Keratinocyte (primary cell): ENCODE measurements at regions not wholly inside any gene's neighbourhood (a gene's known extent, or its start where the extent isn't known, plus 50 kb on each side); places are given as distances from the start of the nearest gene placed in this dataset.

Experiments
- DNase-seq: peaks from one replicate; pipeline ENCODE4 v3.0.0-alpha.2; 2011; ENCODE audit warnings: low read depth, missing footprints, low spot score
- FAIRE-seq: peaks from 2 replicates; lab custom pipeline; 2011; peaks lifted over from hg19 to GRCh38; lab: Jason Lieb, UNC
- H2AFZ ChIP-seq: 2 replicates; pipeline ENCODE4 v1.6.0; 2012; ENCODE audit warnings: low read length, control low read depth, inconsistent platforms; ENCODE audit not compliant: control insufficient read depth
- H3K27ac ChIP-seq: 2 replicates; pipeline ENCODE4 v1.5.1; 2011; ENCODE audit warnings: low read length; ENCODE audit not compliant: control insufficient read depth, insufficient read depth
- H3K27me3 ChIP-seq: 3 replicates; pipeline ENCODE4 v1.6.0; 2011; ENCODE audit warnings: low read length; ENCODE audit not compliant: control insufficient read depth, insufficient read depth; ENCODE audit errors: extremely low read depth
- H3K36me3 ChIP-seq, 2 experiments: 2 replicates in 1 of 2; 3 replicates in 1 of 2; pipeline ENCODE4 v1.5.1; 2011; ENCODE audit warnings: low read length in 2 of 2, mild to moderate bottlenecking in 1 of 2; ENCODE audit not compliant: control insufficient read depth in 2 of 2, insufficient read depth in 2 of 2; ENCODE audit errors: extremely low read depth in 1 of 2
- H3K4me1 ChIP-seq: 3 replicates; pipeline ENCODE4 v1.5.1; 2011; ENCODE audit warnings: low read length; ENCODE audit not compliant: control insufficient read depth, insufficient read depth; ENCODE audit errors: extremely low read depth
- H3K4me2 ChIP-seq: 3 replicates; pipeline ENCODE4 v1.6.0; 2011; ENCODE audit warnings: low read depth, low read length; ENCODE audit not compliant: control insufficient read depth, insufficient read depth; ENCODE audit errors: extremely low read depth
- H3K4me3 ChIP-seq, 3 experiments: fragments of 200-600 bp in 1 of 3; sonication (generic) in 1 of 3; 2 replicates in 2 of 3; 3 replicates in 1 of 3; pipeline ENCODE4 v1.5.1; 2011 to 2016; ENCODE audit warnings: low read length in 3 of 3, mild to moderate bottlenecking in 3 of 3, control low read depth in 2 of 3, inconsistent platforms in 1 of 3, low read depth in 1 of 3, mixed read lengths in 1 of 3, mixed run types in 1 of 3, moderate library complexity in 1 of 3; ENCODE audit not compliant: control insufficient read depth in 2 of 3, insufficient read depth in 2 of 3; ENCODE audit errors: extremely low read depth in 1 of 3
- H3K79me2 ChIP-seq: 2 replicates; pipeline ENCODE4 v1.6.0; 2012; ENCODE audit warnings: low read length; ENCODE audit not compliant: control insufficient read depth, insufficient read depth
- H3K9ac ChIP-seq: 3 replicates; pipeline ENCODE4 v1.6.0; 2011; ENCODE audit warnings: low read length; ENCODE audit not compliant: control insufficient read depth, insufficient read depth; ENCODE audit errors: extremely low read depth
- H3K9me1 ChIP-seq: 3 replicates; pipeline ENCODE4 v1.6.0; 2011; ENCODE audit warnings: low read length; ENCODE audit not compliant: control insufficient read depth, insufficient read depth; ENCODE audit errors: extremely low read depth
- H3K9me3 ChIP-seq: 2 replicates; pipeline ENCODE4 v1.5.1; 2012; ENCODE audit warnings: low read depth, low read length; ENCODE audit not compliant: control insufficient read depth
- H4K20me1 ChIP-seq: 3 replicates; pipeline ENCODE4 v1.6.0; 2011; ENCODE audit warnings: low read length; ENCODE audit not compliant: control insufficient read depth, insufficient read depth; ENCODE audit errors: extremely low read depth
- EZH2 ChIP-seq: IDR thresholded peaks from one replicate; pipeline ENCODE4 v1.6.1; 2012; ENCODE audit warnings: inconsistent platforms, mild to moderate bottlenecking, low read length, moderate library complexity
- dilution Hi-C: fragments of 300-500 bp; cut with MboI; formaldehyde crosslinking; loops from one replicate; pipeline ENCODE4 v1.7.0; 2020; ENCODE audit warnings: low sequenced_read_pairs; ENCODE audit not compliant: extremely low pct_ligation_motif_present
- TF ChIP-seq, protein P1 (sequence below), 3 experiments: IDR thresholded peaks in 1 of 3; conservative IDR thresholded peaks in 1 of 3; optimal IDR thresholded peaks in 1 of 3; 2 replicates in 2 of 3; 3 replicates in 1 of 3; pipeline versions ENCODE3 to v1.5.1; 2011; ENCODE audit warnings: low read length in 3 of 3, mild to moderate bottlenecking in 3 of 3, moderate library complexity in 2 of 3, control low read depth in 1 of 3, inconsistent platforms in 1 of 3; ENCODE audit not compliant: insufficient read depth in 2 of 3; ENCODE audit errors: extremely low read depth in 1 of 3

DNA sequence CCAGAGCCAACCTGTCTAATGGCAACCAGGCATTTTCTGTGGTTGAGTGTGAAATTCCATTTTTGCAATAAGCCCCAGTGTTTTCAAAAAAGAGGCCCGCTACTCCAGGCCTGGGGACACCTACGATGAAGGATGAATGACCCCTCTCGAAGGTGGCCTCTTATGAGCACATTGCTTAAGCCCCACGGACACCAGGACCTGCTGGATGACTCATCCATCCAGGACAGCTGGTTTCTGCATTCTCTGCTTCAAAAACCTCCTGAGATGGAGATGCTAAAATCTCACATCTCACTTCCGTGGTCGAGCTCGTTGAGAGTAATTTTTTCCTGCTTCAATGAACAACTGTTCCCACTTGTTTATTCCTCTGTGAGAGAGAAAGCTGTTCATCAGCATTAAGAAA, 150.2 kb upstream of the FZD8 start:
- dilution Hi-C loops = no loop called here
- no peak overlapping the region for H2AFZ ChIP-seq
- H3K4me3 ChIP-seq = no peak overlapping the region
- H3K9me1 ChIP-seq = no peaks in the 10 kb centered on the region
- no peaks in the 10 kb centered on the region for H3K36me3 ChIP-seq
- H3K9ac ChIP-seq = no peak overlapping the region
- no peaks in the 10 kb centered on the region for H3K79me2 ChIP-seq
- no peak overlapping the region for H3K4me2 ChIP-seq
- peaks cover 13% of the 10 kb centered on the region for H3K4me1 ChIP-seq
- H4K20me1 ChIP-seq = no peaks in the 10 kb centered on the region
- FAIRE-seq = peak; percentile 48
- no peak overlapping the region for H3K27ac ChIP-seq
- H3K27me3 ChIP-seq = no peaks in the 10 kb centered on the region
- TF ChIP-seq, protein P1, sequence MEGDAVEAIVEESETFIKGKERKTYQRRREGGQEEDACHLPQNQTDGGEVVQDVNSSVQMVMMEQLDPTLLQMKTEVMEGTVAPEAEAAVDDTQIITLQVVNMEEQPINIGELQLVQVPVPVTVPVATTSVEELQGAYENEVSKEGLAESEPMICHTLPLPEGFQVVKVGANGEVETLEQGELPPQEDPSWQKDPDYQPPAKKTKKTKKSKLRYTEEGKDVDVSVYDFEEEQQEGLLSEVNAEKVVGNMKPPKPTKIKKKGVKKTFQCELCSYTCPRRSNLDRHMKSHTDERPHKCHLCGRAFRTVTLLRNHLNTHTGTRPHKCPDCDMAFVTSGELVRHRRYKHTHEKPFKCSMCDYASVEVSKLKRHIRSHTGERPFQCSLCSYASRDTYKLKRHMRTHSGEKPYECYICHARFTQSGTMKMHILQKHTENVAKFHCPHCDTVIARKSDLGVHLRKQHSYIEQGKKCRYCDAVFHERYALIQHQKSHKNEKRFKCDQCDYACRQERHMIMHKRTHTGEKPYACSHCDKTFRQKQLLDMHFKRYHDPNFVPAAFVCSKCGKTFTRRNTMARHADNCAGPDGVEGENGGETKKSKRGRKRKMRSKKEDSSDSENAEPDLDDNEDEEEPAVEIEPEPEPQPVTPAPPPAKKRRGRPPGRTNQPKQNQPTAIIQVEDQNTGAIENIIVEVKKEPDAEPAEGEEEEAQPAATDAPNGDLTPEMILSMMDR (optimal IDR thresholded peaks at IDR 0.05 in 1 of 3, IDR thresholded peaks at IDR 0.05 in 1 of 3, conservative IDR thresholded peaks at IDR 0.05 in 1 of 3; ENCODE audit: extremely low read depth in 1 of 3, insufficient read depth in 2 of 3, low read length in 3 of 3) = no peak
- TF ChIP-seq EZH2 = no peak
- no peak for DNase-seq
- H3K9me3 ChIP-seq = peaks cover 7% of the 10 kb centered on the region

- Histone ChIP-seq H3K36me3 (no peaks in the 10 kb centered on the region), H3K27ac (no peak overlapping the region), H3K9me3 (peaks cover 11% of the 10 kb centered on the region), H3K4me1 (peaks cover 10% of the 10 kb centered on the region), H3K4me3 (no peak overlapping the region), H3K27me3 (no peaks in the 10 kb centered on the region), H3K9ac (no peak overlapping the region), H3K79me2 (no peaks in the 10 kb centered on the region), H2AFZ (no peak overlapping the region), H3K9me1 (no peaks in the 10 kb centered on the region), H3K4me2 (peak overlapping the region; percentile 3), H4K20me1 (no peaks in the 10 kb centered on the region)
- peak; percentile 84 for FAIRE-seq
- dilution Hi-C loops = no loop called here
- TF ChIP-seq EZH2 = no peak
- TF ChIP-seq, protein P1 (optimal IDR thresholded peaks at IDR 0.05 in 1 of 3, IDR thresholded peaks at IDR 0.05 in 1 of 3, conservative IDR thresholded peaks at IDR 0.05 in 1 of 3; ENCODE audit: extremely low read depth in 1 of 3, insufficient read depth in 2 of 3, low read length in 3 of 3) = no peak
- peak; percentile 48 for DNase-seq
Observed at GRCh38 chr10:35789996-35790395, 147.9 kb upstream of the FZD8 start.
